ENCODE measurements at regions not wholly inside any gene's neighbourhood (a gene's known extent, or its start where the extent isn't known, plus 50 kb on each side); places are given as distances from the start of the nearest gene placed in this dataset.

- no peak for DNase-seq
These were observed 57.3 kb downstream of the EVX1 start for GRCh38 chr7:27299861-27300260.

GRCh38 chr7:27300421-27300820 is 57.8 kb downstream of the EVX1 start:
- DNase-seq: no peak

GRCh38 chr7:27302590-27302989 is 60.0 kb downstream of the EVX1 start:
- no peak for DNase-seq

- no peak for DNase-seq
These were observed 60.4 kb downstream of the EVX1 start for GRCh38 chr7:27303026-27303425.

GRCh38 chr7:27305854-27306253 is 63.3 kb downstream of the EVX1 start:
- DNase-seq: no peak

- DNase-seq: no peak
These were observed 70.2 kb downstream of the EVX1 start for GRCh38 chr7:27312820-27313219.

- DNase-seq: no peak
These were observed 71.5 kb downstream of the EVX1 start for GRCh38 chr7:27314111-27314510.

- DNase-seq: no peak
These were observed 72.5 kb downstream of the EVX1 start for GRCh38 chr7:27315066-27315465.

GRCh38 chr7:27316311-27316710 is 73.7 kb downstream of the EVX1 start:
- DNase-seq: no peak

- no peak for DNase-seq
These were observed 81.6 kb downstream of the EVX1 start for GRCh38 chr7:27324246-27324645.

- DNase-seq: peak; percentile 4
These were observed 87.3 kb downstream of the EVX1 start for GRCh38 chr7:27329909-27330308.

GRCh38 chr7:27339478-27339877 is 96.9 kb downstream of the EVX1 start:
- no peak for DNase-seq

- DNase-seq: no peak
These were observed 101.9 kb downstream of the EVX1 start for GRCh38 chr7:27344471-27344870.

- DNase-seq: no peak
These were observed 102.7 kb downstream of the EVX1 start for GRCh38 chr7:27345164-27345887.

GRCh38 chr7:27345997-27346396 is 103.4 kb downstream of the EVX1 start:
- no peak for DNase-seq

GRCh38 chr7:27346531-27347275 is 104.1 kb downstream of the EVX1 start:
- no peak for DNase-seq

- DNase-seq: no peak
These were observed 104.7 kb downstream of the EVX1 start for GRCh38 chr7:27347276-27347640.

GRCh38 chr7:27349621-27350020 is 107.0 kb downstream of the EVX1 start:
- no peak for DNase-seq

- no peak for DNase-seq
These were observed 108.5 kb downstream of the EVX1 start for GRCh38 chr7:27351137-27351536.

- DNase-seq: no peak
These were observed 109.2 kb downstream of the EVX1 start for GRCh38 chr7:27351786-27352185.

GRCh38 chr7:27359181-27360125 is 116.9 kb downstream of the EVX1 start:
- DNase-seq: no peak

GRCh38 chr7:27361522-27361921 is 118.9 kb downstream of the EVX1 start:
- no peak for DNase-seq

GRCh38 chr7:27362026-27362425 is 119.4 kb downstream of the EVX1 start:
- DNase-seq: no peak

All from hematopoietic multipotent progenitor cell treated with erythropoietin and hydrocortisone succinate and interleukin-3 and kit ligand, for 8 days (in vitro differentiated cells).